IMR-90 (cell line): ENCODE measurements at regions not wholly inside any gene's neighbourhood (a gene's known extent, or its start where the extent isn't known, plus 50 kb on each side); places are given as distances from the start of the nearest gene placed in this dataset.

ENCODE experiments used
- ATAC-seq: fragments of 200-7000 bp; cut with Tn5 transposase; 2 replicates; pipeline ENCODE4 v1.9.1; 2020; ENCODE audit warnings: low read depth, mild to moderate bottlenecking, moderate library complexity
- BruUV-seq: library from RNA; stranded (reverse); fragments of 400-500 nt; replicated peaks from 2 replicates; lab custom pipeline; 2021; lab: Mats Ljungman, UMichigan
- CTCF ChIA-PET: fragments of 300-600 bp; formaldehyde crosslinking; extraction: SDS; loops from one replicate; lab custom pipeline; 2021; ENCODE audit warnings: antibody characterized with exemption; lab: Yijun Ruan, JAX
- POLR2A ChIA-PET: fragments of 300-600 bp; sonication (Branson Sonifier 250); formaldehyde crosslinking; loops from one replicate; lab custom pipeline; 2022; ENCODE audit warnings: antibody characterized with exemption; ENCODE audit not compliant: unreplicated experiment; lab: Charles Lee
- DNase-seq: peaks from one replicate; pipeline ENCODE4 v3.0.0; 2013
- H2AFZ ChIP-seq: replicated peaks from 2 replicates; pipeline ENCODE3; 2013; ENCODE audit warnings: low read length, mild to moderate bottlenecking; ENCODE audit not compliant: poor library complexity
- H2AK5ac ChIP-seq: 2 replicates; pipeline ENCODE4 v1.6.1; 2013; ENCODE audit warnings: low read depth, low read length, inconsistent platforms
- H2AK9ac ChIP-seq: replicated peaks from 2 replicates; pipeline ENCODE3; 2013; ENCODE audit warnings: mild to moderate bottlenecking, low read depth, low read length, moderate library complexity; ENCODE audit not compliant: poor library complexity
- H2BK120ac ChIP-seq: 2 replicates; pipeline ENCODE4 v1.6.1; 2013; ENCODE audit warnings: low read depth, low read length, inconsistent platforms
- H2BK15ac ChIP-seq: 3 replicates; pipeline ENCODE4 v1.6.1; 2013; ENCODE audit warnings: low read depth, low read length, inconsistent platforms
- H2BK20ac ChIP-seq: 2 replicates; pipeline ENCODE4 v1.6.1; 2013; ENCODE audit warnings: low read depth, mild to moderate bottlenecking, inconsistent platforms, low read length, moderate library complexity
- H2BK5ac ChIP-seq: 2 replicates; pipeline ENCODE4 v1.6.1; 2013; ENCODE audit warnings: mild to moderate bottlenecking, low read depth, low read length, inconsistent platforms; ENCODE audit not compliant: poor library complexity, severe bottlenecking
- H3K14ac ChIP-seq: replicated peaks from 2 replicates; pipeline ENCODE4 v1.6.1; 2013; ENCODE audit warnings: low read depth, low read length, inconsistent platforms
- H3K18ac ChIP-seq: 2 replicates; pipeline ENCODE4 v1.6.1; 2013; ENCODE audit warnings: low read depth, low read length, control low read depth
- H3K23ac ChIP-seq: 2 replicates; pipeline ENCODE4 v1.6.1; 2013; ENCODE audit warnings: low read depth, low read length, inconsistent platforms
- H3K27ac ChIP-seq: 2 replicates; pipeline ENCODE4 v1.5.1; 2013; ENCODE audit warnings: mild to moderate bottlenecking, control low read depth, low read length; ENCODE audit not compliant: insufficient read depth
- H3K27me3 ChIP-seq: 2 replicates; pipeline ENCODE4 v1.6.1; 2013; ENCODE audit warnings: low read length; ENCODE audit not compliant: control insufficient read depth, insufficient read depth
- H3K36me3 ChIP-seq: 2 replicates; pipeline ENCODE4 v1.6.1; 2013; ENCODE audit warnings: low read length, mixed read lengths; ENCODE audit not compliant: control insufficient read depth, insufficient read depth
- H3K4ac ChIP-seq: 2 replicates; pipeline ENCODE4 v1.6.1; 2013; ENCODE audit warnings: low read depth, low read length, inconsistent platforms
- H3K4me1 ChIP-seq: 2 replicates; pipeline ENCODE4 v1.6.1; 2013; ENCODE audit warnings: low read length, mixed read lengths; ENCODE audit not compliant: control insufficient read depth, insufficient read depth
- H3K4me2 ChIP-seq: 2 replicates; pipeline ENCODE4 v1.6.1; 2013; ENCODE audit warnings: low read depth, mild to moderate bottlenecking, control low read depth, low read length, moderate library complexity
- H3K4me3 ChIP-seq: 2 replicates; pipeline ENCODE4 v1.5.1; 2013; ENCODE audit warnings: low read depth, mild to moderate bottlenecking, control low read depth, low read length, moderate library complexity; ENCODE audit not compliant: insufficient read depth
- H3K56ac ChIP-seq: 2 replicates; pipeline ENCODE4 v1.6.1; 2013; ENCODE audit warnings: low read length, inconsistent platforms; ENCODE audit not compliant: insufficient read depth; ENCODE audit errors: extremely low read depth
- H3K79me1 ChIP-seq, 2 experiments: 2 replicates each; pipeline ENCODE4 v1.6.1; 2013; ENCODE audit warnings: low read length in 2 of 2, inconsistent platforms in 1 of 2, low read depth in 1 of 2
- H3K9ac ChIP-seq: 2 replicates; pipeline ENCODE4 v1.6.1; 2013; ENCODE audit warnings: low read depth, low read length, control low read depth
- H3K9me1 ChIP-seq: 2 replicates; pipeline ENCODE4 v1.6.1; 2013; ENCODE audit warnings: low read length, inconsistent platforms; ENCODE audit not compliant: insufficient read depth
- H3K9me3 ChIP-seq: 2 replicates; pipeline ENCODE4 v1.6.1; 2013; ENCODE audit warnings: low read length; ENCODE audit not compliant: control insufficient read depth, insufficient read depth
- H4K20me1 ChIP-seq: 2 replicates; pipeline ENCODE4 v1.6.1; 2013; ENCODE audit warnings: low read length, inconsistent platforms; ENCODE audit not compliant: insufficient read depth
- H4K5ac ChIP-seq: 2 replicates; pipeline ENCODE4 v1.6.1; 2013; ENCODE audit warnings: mild to moderate bottlenecking, low read depth, low read length, control low read depth
- H4K8ac ChIP-seq, 2 experiments: 2 replicates each; pipeline ENCODE4 v1.6.1; 2013; ENCODE audit warnings: low read depth in 2 of 2, low read length in 2 of 2, control low read depth in 1 of 2, inconsistent platforms in 1 of 2
- H4K91ac ChIP-seq: 2 replicates; pipeline ENCODE4 v1.6.1; 2013; ENCODE audit warnings: low read depth, low read length, inconsistent platforms; ENCODE audit not compliant: insufficient read depth
- BHLHE40 ChIP-seq: fragments of 150-350 bp; IDR thresholded peaks from 2 replicates; pipeline ENCODE4 v1.6.1; 2016; ENCODE audit warnings: mild to moderate bottlenecking, low read depth, low read length
- CHD1 ChIP-seq: IDR thresholded peaks from 2 replicates; pipeline ENCODE4 v1.6.1; 2012; ENCODE audit warnings: low read depth, low read length, improper control_type of control experiment
- CTCF ChIP-seq: conservative IDR thresholded peaks from 2 replicates; pipeline ENCODE4 v1.5.1; 2012; ENCODE audit warnings: mild to moderate bottlenecking, low read depth, low read length, improper control_type of control experiment
- ELK1 ChIP-seq: fragments of 150-350 bp; IDR thresholded peaks from 2 replicates; pipeline ENCODE4 v1.6.1; 2016; ENCODE audit warnings: low read depth, mild to moderate bottlenecking, low read length, moderate library complexity, borderline replicate concordance
- MAFK ChIP-seq: IDR thresholded peaks from 2 replicates; pipeline ENCODE4 v1.6.1; 2012; ENCODE audit warnings: low read depth, low read length, improper control_type of control experiment
- MXI1 ChIP-seq: IDR thresholded peaks from 2 replicates; pipeline ENCODE4 v1.6.1; 2012; ENCODE audit warnings: low read depth, mild to moderate bottlenecking, low read length, moderate library complexity, borderline replicate concordance
- NFE2L2 ChIP-seq: fragments of 150-350 bp; IDR thresholded peaks from 2 replicates; pipeline ENCODE4 v1.6.1; 2016; ENCODE audit warnings: low read depth, mild to moderate bottlenecking, low read length
- RAD21 ChIP-seq: IDR thresholded peaks from 2 replicates; pipeline ENCODE4 v1.6.1; 2012; ENCODE audit warnings: low read length, improper control_type of control experiment
- RCOR1 ChIP-seq: IDR thresholded peaks from 2 replicates; pipeline ENCODE4 v1.6.1; 2012; ENCODE audit warnings: mild to moderate bottlenecking, low read length, improper control_type of control experiment; ENCODE audit not compliant: insufficient replicate concordance
- WGBS, 2 experiments: methylation state at CpG; one replicate each; pipeline versions ENCODE4 v1.1.5 to v1.1.7; 2013; ENCODE audit warnings: missing lambda C conversion rate in 2 of 2; ENCODE audit not compliant: insufficient read length in 1 of 2; ENCODE audit errors: extremely low coverage in 2 of 2; 5-methylcytosine and 5-hydroxymethylcytosine counted together
- dilution Hi-C: fragments of 300-500 bp; cut with HindIII; formaldehyde crosslinking; loops from one replicate; pipeline ENCODE4 v1.14.3; 2018; ENCODE audit warnings: low sequenced_read_pairs; ENCODE audit not compliant: unreplicated experiment
- in situ Hi-C: fragments of 300-500 bp; cut with MboI; formaldehyde crosslinking; loops from 3 replicates; pipeline ENCODE4 v1.14.3; 2019; ENCODE audit warnings: low sequenced_read_pairs, inconsistent platforms, mixed read lengths
- intact Hi-C: fragments of 100-400 bp; cut with micrococcal nuclease; formaldehyde crosslinking; loops from 2 replicates; pipeline ENCODE4 v1.10.0; 2022
- TF ChIP-seq, protein P1 (sequence below): fragments of 150-350 bp; IDR thresholded peaks from 2 replicates; pipeline ENCODE4 v1.6.1; 2017; ENCODE audit warnings: mild to moderate bottlenecking, antibody characterized with exemption, low read length, low read depth

GRCh38 chrX:121283921-121284320 is 236.5 kb downstream of the GLUD2 start:
- Histone ChIP-seq H3K4me3 (no peak overlapping the region), H2BK20ac (no peak overlapping the region), H4K91ac (no peak overlapping the region), H3K4ac (no peak overlapping the region), H3K4me1 (no peaks in the 10 kb centered on the region), H4K8ac (no peak overlapping the region), H4K5ac (no peak overlapping the region), H3K9ac (no peak overlapping the region), H2AFZ (no peak overlapping the region), H3K9me3 (0 out of 2 replicates have a peak, but pooled peaks cover 1% of the 10 kb centered on the region), H3K79me1 (no peaks in the 10 kb centered on the region), H2BK120ac (no peak overlapping the region), H3K56ac (no peak overlapping the region), H3K18ac (no peak overlapping the region), H3K9me1 (no peaks in the 10 kb centered on the region), H3K27me3 (no peaks in the 10 kb centered on the region), H3K14ac (no peak overlapping the region), H3K27ac (no peak overlapping the region), H2AK9ac (no peak overlapping the region), H2BK15ac (no peak overlapping the region), H3K36me3 (no peaks in the 10 kb centered on the region), H2AK5ac (no peak overlapping the region), H2BK5ac (no peak overlapping the region), H3K4me2 (no peak overlapping the region), H3K23ac (no peak overlapping the region), H4K20me1 (no peaks in the 10 kb centered on the region)
- no TSS peak for BruUV-seq
- dilution Hi-C loops = no loop called here
- CTCF ChIA-PET = no interaction called here
- DNase-seq (no peak), ATAC-seq (no peak)
- no peak for TF ChIP-seq MAFK
- no peak for TF ChIP-seq BHLHE40
- no peak for TF ChIP-seq MXI1
- no peak for TF ChIP-seq CTCF
- TF ChIP-seq ELK1 = no peak
- no peak for TF ChIP-seq CHD1
- TF ChIP-seq, protein P1, sequence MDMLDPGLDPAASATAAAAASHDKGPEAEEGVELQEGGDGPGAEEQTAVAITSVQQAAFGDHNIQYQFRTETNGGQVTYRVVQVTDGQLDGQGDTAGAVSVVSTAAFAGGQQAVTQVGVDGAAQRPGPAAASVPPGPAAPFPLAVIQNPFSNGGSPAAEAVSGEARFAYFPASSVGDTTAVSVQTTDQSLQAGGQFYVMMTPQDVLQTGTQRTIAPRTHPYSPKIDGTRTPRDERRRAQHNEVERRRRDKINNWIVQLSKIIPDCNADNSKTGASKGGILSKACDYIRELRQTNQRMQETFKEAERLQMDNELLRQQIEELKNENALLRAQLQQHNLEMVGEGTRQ = no peak
- TF ChIP-seq RAD21 = no peak
- TF ChIP-seq NFE2L2 = no peak
- no peak for TF ChIP-seq RCOR1
- whole genome bisulfite sequencing, 2 experiments = no CpG with 5 or more reads among the region's 3 CpGs
- in situ Hi-C loops = no loop called here
- POLR2A ChIA-PET = no interaction called here
- intact Hi-C loops = no loop called here
